HTR-8/SVneo (cell line): ENCODE measurements at regions not wholly inside any gene's neighbourhood (a gene's known extent, or its start where the extent isn't known, plus 50 kb on each side); places are given as distances from the start of the nearest gene placed in this dataset.

Experiments used
- DNase-seq: peaks from one replicate; pipeline ENCODE4 v3.0.0; 2011; ENCODE audit warnings: low spot score, mixed read lengths; ENCODE audit not compliant: insufficient read length
- FAIRE-seq: peaks from 2 replicates; lab custom pipeline; 2011; peaks lifted over from hg19 to GRCh38; lab: Jason Lieb, UNC

GRCh38 chr2:62447411-62447810, 58.6 kb downstream of the TMEM17 start:
- FAIRE-seq = no peak
- DNase-seq = no peak

- FAIRE-seq (no peak), DNase-seq (no peak)
These were observed 59.5 kb downstream of the TMEM17 start for GRCh38 chr2:62446491-62446890.

- DNase-seq = no peak
- FAIRE-seq = no peak
These were observed 62.1 kb downstream of the TMEM17 start for GRCh38 chr2:62443886-62444285.

GRCh38 chr2:62443471-62443870, 62.5 kb downstream of the TMEM17 start:
- no peak for DNase-seq
- no peak for FAIRE-seq

GRCh38 chr2:62441824-62442223, 64.2 kb downstream of the TMEM17 start:
- FAIRE-seq (no peak), DNase-seq (no peak)

- FAIRE-seq = no peak
- DNase-seq = no peak
These were observed 64.6 kb downstream of the TMEM17 start for GRCh38 chr2:62441421-62441820.

GRCh38 chr2:62440281-62440946, 65.6 kb downstream of the TMEM17 start:
- FAIRE-seq = no peak
- DNase-seq = no peak

GRCh38 chr2:62439425-62439824, 66.6 kb downstream of the TMEM17 start:
- no peak for DNase-seq
- no peak for FAIRE-seq

- no peak for FAIRE-seq
These were observed 68.2 kb downstream of the TMEM17 start for GRCh38 chr2:62437785-62438184.

GRCh38 chr2:62435720-62436119, 70.3 kb downstream of the TMEM17 start:
- no peak for DNase-seq
- FAIRE-seq = no peak

More at GRCh38 chr2:62437785-62438184, 68.2 kb downstream of the TMEM17 start:
- no peak for DNase-seq

GRCh38 chr2:62432407-62432806, 73.6 kb downstream of the TMEM17 start:
- DNase-seq (no peak), FAIRE-seq (no peak)

- DNase-seq = no peak
- FAIRE-seq = no peak
These were observed 74.5 kb downstream of the TMEM17 start for GRCh38 chr2:62431512-62431911.

- FAIRE-seq (no peak), DNase-seq (no peak)
These were observed 75.8 kb downstream of the TMEM17 start for GRCh38 chr2:62430146-62430545.

GRCh38 chr2:62427146-62427545, 78.8 kb downstream of the TMEM17 start:
- FAIRE-seq (no peak), DNase-seq (no peak)

GRCh38 chr2:62426154-62426912, 79.7 kb downstream of the TMEM17 start:
- DNase-seq (no peak), FAIRE-seq (no peak)

GRCh38 chr2:62425684-62426083, 80.3 kb downstream of the TMEM17 start:
- FAIRE-seq (no peak), DNase-seq (no peak)

- DNase-seq (no peak), FAIRE-seq (peak; percentile 20)
These were observed 81.1 kb downstream of the TMEM17 start for GRCh38 chr2:62424899-62425298.

- FAIRE-seq = no peak
- no peak for DNase-seq
These were observed 82.0 kb downstream of the TMEM17 start for GRCh38 chr2:62423883-62424458.

- DNase-seq = no peak
- peak; percentile 40 for FAIRE-seq
These were observed 82.8 kb downstream of the TMEM17 start for GRCh38 chr2:62423235-62423634.

GRCh38 chr2:62415518-62415917, 90.5 kb downstream of the TMEM17 start:
- no peak for FAIRE-seq

GRCh38 chr2:62415019-62415431, 91.0 kb downstream of the TMEM17 start:
- DNase-seq (no peak), FAIRE-seq (no peak)

More at GRCh38 chr2:62415518-62415917, 90.5 kb downstream of the TMEM17 start:
- no peak for DNase-seq
